Breast epithelium (tissue), 4 donors: ENCODE measurements at regions not wholly inside any gene's neighbourhood (a gene's known extent, or its start where the extent isn't known, plus 50 kb on each side); places are given as distances from the start of the nearest gene placed in this dataset.

Experiments used
- DNase-seq, 2 donors: peaks; one replicate each; pipeline ENCODE4 v3.0.0-alpha.2; 2019; ENCODE audit warnings: low spot score in 2 of 2
- H3K27ac ChIP-seq, 2 donors: fragments of 200-600 bp; sonication (generic) in 1 of 2; one replicate each; pipeline ENCODE4 v1.5.1; 2016 to 2019; ENCODE audit warnings: mild to moderate bottlenecking in 1 of 2
- H3K27me3 ChIP-seq, 2 donors: fragments of 200-600 bp; sonication (generic) in 1 of 2; one replicate each; pipeline versions ENCODE4 v1.5.1 to v1.6.0; 2017 to 2019; ENCODE audit warnings: control low read depth in 1 of 2, mild to moderate bottlenecking in 1 of 2
- H3K36me3 ChIP-seq: fragments of 200-600 bp; one replicate; pipeline ENCODE4 v1.5.1; 2019
- H3K4me1 ChIP-seq, 2 donors: fragments of 200-600 bp; sonication (generic); one replicate each; pipeline ENCODE4 v1.5.1; 2016 to 2019; ENCODE audit warnings: control low read depth in 1 of 2
- H3K4me3 ChIP-seq, 3 donors: fragments of 200-600 bp; sonication (generic); 1 replicate in 2 of 3; 2 replicates in 1 of 3; pipeline ENCODE4 v1.5.1; 2016 to 2019; ENCODE audit warnings: mild to moderate bottlenecking in 3 of 3, moderate library complexity in 2 of 3
- H3K9me3 ChIP-seq, 2 donors: fragments of 200-600 bp; sonication (generic) in 1 of 2; one replicate each; pipeline ENCODE4 v1.5.1; 2016 to 2019; ENCODE audit warnings: control low read depth in 1 of 2
- CTCF ChIP-seq, 3 donors: fragments of 450-650 bp; IDR thresholded peaks; one replicate each; pipeline ENCODE4 v1.5.1; 2016 to 2017; ENCODE audit warnings: antibody characterized with exemption in 3 of 3, mild to moderate bottlenecking in 3 of 3, moderate library complexity in 3 of 3
- POLR2A ChIP-seq: fragments of 450-650 bp; IDR thresholded peaks from one replicate; pipeline ENCODE4 v1.6.1; 2016; ENCODE audit warnings: antibody characterized with exemption, mild to moderate bottlenecking, moderate library complexity
- POLR2AphosphoS5 ChIP-seq, 3 donors: sonication (generic); formaldehyde crosslinking; IDR thresholded peaks; one replicate each; pipeline ENCODE4 v1.6.1; 2017; ENCODE audit warnings: antibody characterized with exemption in 3 of 3
- intact Hi-C: fragments of 100-400 bp; cut with DNase I; formaldehyde crosslinking; loops from one replicate; pipeline ENCODE4 v1.15.1; 2023; ENCODE audit warnings: low total_unique reads

GRCh38 chr3:152128356-152128755 lies 140.4 kb upstream of the MBNL1 start:
- intact Hi-C loops = no loop called here
- Histone ChIP-seq H3K27ac (no peak overlapping the region), H3K4me3 (no peak overlapping the region), H3K4me1 (no peaks in the 10 kb centered on the region), H3K27me3 (no peaks in the 10 kb centered on the region), H3K9me3 (no peaks in the 10 kb centered on the region), H3K36me3 (no peaks in the 10 kb centered on the region)
- no peak for TF ChIP-seq POLR2A
- DNase-seq = no peak

GRCh38 chr3:152139651-152140050 lies 129.1 kb upstream of the MBNL1 start:
- H3K27ac ChIP-seq = no peak overlapping the region
- no peaks in the 10 kb centered on the region for H3K36me3 ChIP-seq
- TF ChIP-seq POLR2AphosphoS5 (IDR thresholded peaks at IDR 0.05) (no peak), POLR2A (no peak), CTCF (IDR thresholded peaks at IDR 0.05) (no peak)
- no peak for DNase-seq
- intact Hi-C loops = no loop called here
- no peaks in the 10 kb centered on the region for H3K4me1 ChIP-seq
- no peak overlapping the region for H3K4me3 ChIP-seq
- H3K27me3 ChIP-seq = no peaks in the 10 kb centered on the region
- H3K9me3 ChIP-seq = peaks cover 0 to 4% of the 10 kb centered on the region in 2 donors

- Histone ChIP-seq H3K4me1 (no peaks in the 10 kb centered on the region), H3K36me3 (no peaks in the 10 kb centered on the region), H3K4me3 (no peak overlapping the region), H3K27ac (no peak overlapping the region), H3K27me3 (no peaks in the 10 kb centered on the region), H3K9me3 (no peaks in the 10 kb centered on the region)
- intact Hi-C loops = no loop called here
- DNase-seq = no peak
- no peak for TF ChIP-seq CTCF (IDR thresholded peaks at IDR 0.05)
- no peak for TF ChIP-seq POLR2A
Measured at GRCh38 chr3:152146461-152146860, 122.3 kb upstream of the MBNL1 start.

DNA sequence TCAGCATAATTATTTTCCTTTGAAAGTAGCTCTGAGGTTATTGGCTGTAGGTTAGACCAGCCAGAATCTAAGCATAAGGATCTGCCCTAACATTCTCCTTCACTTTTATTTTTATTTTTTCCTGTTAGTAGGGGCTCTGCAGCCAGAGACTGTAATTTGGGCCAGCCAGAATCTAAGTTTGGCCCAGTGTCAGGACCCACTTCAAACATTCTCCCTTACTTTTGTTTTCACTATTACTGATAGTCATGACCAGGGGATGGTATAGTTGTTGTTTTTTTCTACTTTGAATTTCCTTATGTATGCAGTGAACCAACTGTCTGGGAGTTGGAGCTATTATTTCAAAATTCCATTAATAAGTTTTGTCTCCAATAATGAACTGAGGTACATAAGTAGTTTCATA lies 121.0 kb upstream of the MBNL1 start:
- Histone ChIP-seq H3K4me3 (no peak overlapping the region), H3K4me1 (no peaks in the 10 kb centered on the region), H3K36me3 (no peaks in the 10 kb centered on the region), H3K27me3 (no peaks in the 10 kb centered on the region), H3K27ac (no peak overlapping the region), H3K9me3 (peaks cover 0 to 6% of the 10 kb centered on the region in 2 donors)
- no peak for DNase-seq
- intact Hi-C loops = no loop called here
- no peak for TF ChIP-seq POLR2AphosphoS5 (IDR thresholded peaks at IDR 0.05)
- no peak for TF ChIP-seq CTCF (IDR thresholded peaks at IDR 0.05)
- no peak for TF ChIP-seq POLR2A

GRCh38 chr3:152148579-152148978 lies 120.2 kb upstream of the MBNL1 start:
- Histone ChIP-seq H3K9me3 (peaks cover 0 to 6% of the 10 kb centered on the region in 2 donors), H3K36me3 (no peaks in the 10 kb centered on the region), H3K27ac (no peak overlapping the region), H3K27me3 (no peaks in the 10 kb centered on the region), H3K4me3 (no peak overlapping the region), H3K4me1 (no peaks in the 10 kb centered on the region)
- TF ChIP-seq POLR2AphosphoS5 (IDR thresholded peaks at IDR 0.05) (no peak), POLR2A (no peak), CTCF (IDR thresholded peaks at IDR 0.05) (no peak)
- no peak for DNase-seq
- intact Hi-C loops = no loop called here

- TF ChIP-seq POLR2A (no peak), POLR2AphosphoS5 (IDR thresholded peaks at IDR 0.05) (no peak), CTCF (IDR thresholded peaks at IDR 0.05) (no peak)
- no peak overlapping the region for H3K4me3 ChIP-seq
- H3K27ac ChIP-seq = no peak overlapping the region
- H3K9me3 ChIP-seq = peaks cover 0 to 6% of the 10 kb centered on the region in 2 donors
- H3K36me3 ChIP-seq = no peaks in the 10 kb centered on the region
- no peak for DNase-seq
- H3K27me3 ChIP-seq = no peaks in the 10 kb centered on the region
- intact Hi-C loops = no loop called here
- no peaks in the 10 kb centered on the region for H3K4me1 ChIP-seq
Measured at GRCh38 chr3:152149832-152150231, 118.9 kb upstream of the MBNL1 start.
